ENCODE measurements at regions not wholly inside any gene's neighbourhood (a gene's known extent, or its start where the extent isn't known, plus 50 kb on each side); places are given as distances from the start of the nearest gene placed in this dataset.

DNA sequence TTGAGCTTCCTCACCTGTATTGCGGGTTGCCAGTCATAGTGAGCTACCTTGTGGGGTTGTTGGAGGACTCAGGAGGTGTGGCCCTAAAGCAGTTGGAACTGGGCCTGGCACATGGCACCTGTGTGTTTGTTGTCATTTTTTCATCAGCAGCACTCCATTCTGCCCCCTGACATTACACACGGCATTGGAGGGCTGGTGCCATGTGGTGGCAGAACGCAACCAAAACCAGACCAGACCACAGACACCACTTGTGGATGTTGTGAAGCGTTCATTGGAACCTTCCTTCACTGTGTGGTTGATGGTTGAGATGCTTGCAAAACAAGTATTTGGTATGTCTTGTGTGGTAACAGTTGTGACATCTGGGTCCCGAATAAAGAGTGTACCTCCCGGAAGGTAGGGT, 113.2 kb upstream of the ERCC6L2 start:
- intact Hi-C loops (cut with DNase I), result no loop called here
- DNase-seq, result no peak

DNA sequence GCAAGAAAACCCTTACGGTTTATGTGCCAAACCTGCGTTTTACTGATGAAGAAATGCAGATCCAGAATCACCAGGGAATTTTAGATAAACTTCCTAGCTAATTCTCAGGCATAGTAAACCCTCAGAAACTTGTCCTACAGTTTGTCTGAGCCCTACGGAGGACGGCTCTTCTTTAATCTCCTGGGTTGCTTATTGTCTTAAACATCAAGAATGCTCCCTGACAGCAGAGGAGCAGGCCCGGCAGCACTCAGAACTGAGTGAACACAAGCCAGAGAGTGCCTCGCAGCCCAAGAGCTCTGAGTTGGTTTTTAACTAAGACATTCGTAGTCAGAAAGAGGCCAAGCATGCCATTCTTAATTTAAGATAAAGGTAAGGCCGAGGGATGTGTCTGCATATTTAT, 114.7 kb upstream of the ERCC6L2 start:
- intact Hi-C loops (cut with DNase I), result no loop called here
- no peak for DNase-seq

DNA sequence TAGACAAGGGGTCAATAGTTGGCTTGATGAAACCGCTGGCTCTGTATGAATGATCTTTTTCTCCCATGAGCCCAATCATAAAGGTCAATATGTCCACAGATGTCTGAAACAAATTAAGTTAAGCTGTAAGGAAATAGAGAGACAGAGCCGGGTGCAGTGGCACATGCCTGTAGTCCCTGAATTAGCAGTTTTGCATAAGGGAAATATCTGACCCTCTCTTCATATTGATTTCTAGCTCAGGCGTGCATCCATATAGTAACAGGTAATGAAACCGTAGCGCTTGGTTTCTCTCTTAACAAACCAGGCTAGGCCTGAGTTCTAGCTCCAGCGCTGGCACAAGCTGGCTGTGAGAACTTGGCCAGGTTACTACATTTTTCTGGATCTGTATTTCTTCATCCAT, 118.1 kb upstream of the ERCC6L2 start:
- intact Hi-C loops (cut with DNase I), result no loop called here
- DNase-seq, result no peak

DNA sequence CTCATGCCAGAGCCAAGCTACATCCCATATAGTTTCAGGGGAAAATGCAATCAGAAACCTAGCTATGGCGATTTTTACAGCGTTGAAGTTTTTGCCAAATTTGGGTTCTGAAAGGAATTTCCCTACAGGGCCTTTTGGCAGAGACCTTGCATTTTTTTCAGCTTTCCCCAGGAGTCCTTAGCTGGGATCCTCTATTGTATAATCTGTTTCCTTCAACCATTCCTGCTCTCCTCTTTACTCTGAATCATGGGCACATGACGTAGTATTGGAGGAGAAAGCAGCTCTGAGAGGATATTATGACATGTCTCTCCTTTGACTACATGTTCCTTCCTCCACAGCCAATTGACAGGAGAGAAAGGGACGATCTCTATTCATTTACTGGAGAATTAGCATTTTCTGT, 118.5 kb upstream of the ERCC6L2 start:
- intact Hi-C loops (cut with DNase I), result no loop called here
- DNase-seq, result no peak

DNA sequence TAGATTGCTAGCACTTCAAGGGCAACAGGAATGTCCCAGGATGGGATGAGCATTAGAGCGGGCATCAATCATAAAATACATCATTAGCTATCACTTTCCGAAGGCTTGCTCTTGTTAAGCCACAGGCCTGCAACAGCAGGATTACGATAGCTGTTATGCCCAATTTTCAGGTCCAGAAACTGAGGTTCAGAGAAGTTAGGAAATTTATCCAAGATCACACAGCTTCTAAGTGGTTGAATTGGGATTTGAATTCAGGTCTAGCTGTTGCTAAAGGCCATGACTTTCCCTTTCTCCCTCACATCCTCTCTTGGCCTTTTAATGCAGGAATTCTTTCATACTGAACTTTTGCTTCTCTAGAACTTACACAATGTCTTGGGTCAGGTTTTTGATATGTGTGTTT, 119.4 kb upstream of the ERCC6L2 start:
- DNase-seq, result no peak
- intact Hi-C loops (cut with DNase I), result no loop called here

DNA sequence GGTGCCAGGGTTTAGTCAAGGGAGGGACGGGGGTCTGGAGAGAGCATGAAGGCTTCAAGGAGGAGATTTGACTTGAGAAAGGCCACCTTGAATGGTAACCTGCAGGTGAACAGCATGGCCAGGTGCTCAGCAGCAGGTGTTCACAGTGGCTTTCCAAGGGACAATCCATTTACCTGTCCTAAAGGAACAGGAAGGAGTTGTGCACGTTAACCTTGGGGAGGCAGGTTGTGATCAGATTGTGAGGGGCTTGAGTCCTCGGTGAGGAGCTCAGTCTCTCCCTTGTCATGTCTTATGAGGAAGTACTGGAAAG, 120.1 kb upstream of the ERCC6L2 start:
- intact Hi-C loops (cut with DNase I), result no loop called here
- no peak for DNase-seq

DNA sequence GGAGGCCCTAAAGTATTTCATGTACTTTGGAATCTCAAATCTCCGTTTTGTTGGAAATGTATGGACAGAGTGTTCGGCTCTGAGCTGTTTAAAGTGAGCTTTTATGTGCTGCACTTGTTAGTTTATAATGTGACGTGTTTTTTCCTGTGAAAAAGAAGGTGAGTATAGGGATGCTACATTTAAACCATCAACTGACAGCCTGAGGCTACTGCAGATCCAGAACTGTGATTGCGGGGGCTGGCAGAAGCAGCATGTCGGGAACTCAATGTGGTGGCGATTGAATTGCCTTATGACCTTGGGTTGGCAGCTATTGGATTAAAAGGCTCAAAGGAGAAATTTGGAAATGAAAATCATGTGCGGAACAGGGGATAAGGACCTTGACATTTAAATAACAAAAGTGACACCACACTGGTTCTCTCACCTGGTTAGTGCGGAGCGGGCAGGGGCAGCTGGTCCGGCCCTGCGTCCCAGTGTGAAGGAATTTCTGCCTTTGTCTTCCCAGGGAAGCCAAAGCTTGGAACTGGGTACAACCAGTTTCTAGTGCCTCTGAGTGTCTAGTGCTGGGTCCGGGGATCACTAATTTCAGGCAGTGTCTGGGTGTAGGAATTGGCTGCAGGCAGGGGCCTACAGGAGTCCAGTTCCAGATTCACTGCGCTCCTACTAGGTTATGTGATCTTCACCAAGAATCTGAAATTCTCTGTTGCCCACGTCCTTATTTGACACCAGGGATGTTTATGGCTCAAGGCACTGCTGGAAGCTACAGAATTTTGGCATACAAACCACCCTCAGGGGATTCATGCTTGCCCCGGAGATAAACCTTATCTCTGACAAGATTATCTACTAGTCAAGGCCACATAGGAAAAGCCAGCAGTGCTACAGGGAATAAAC, 120.7 kb upstream of the ERCC6L2 start:
- intact Hi-C loops (cut with DNase I), result no loop called here
- DNase-seq, result no peak

DNA sequence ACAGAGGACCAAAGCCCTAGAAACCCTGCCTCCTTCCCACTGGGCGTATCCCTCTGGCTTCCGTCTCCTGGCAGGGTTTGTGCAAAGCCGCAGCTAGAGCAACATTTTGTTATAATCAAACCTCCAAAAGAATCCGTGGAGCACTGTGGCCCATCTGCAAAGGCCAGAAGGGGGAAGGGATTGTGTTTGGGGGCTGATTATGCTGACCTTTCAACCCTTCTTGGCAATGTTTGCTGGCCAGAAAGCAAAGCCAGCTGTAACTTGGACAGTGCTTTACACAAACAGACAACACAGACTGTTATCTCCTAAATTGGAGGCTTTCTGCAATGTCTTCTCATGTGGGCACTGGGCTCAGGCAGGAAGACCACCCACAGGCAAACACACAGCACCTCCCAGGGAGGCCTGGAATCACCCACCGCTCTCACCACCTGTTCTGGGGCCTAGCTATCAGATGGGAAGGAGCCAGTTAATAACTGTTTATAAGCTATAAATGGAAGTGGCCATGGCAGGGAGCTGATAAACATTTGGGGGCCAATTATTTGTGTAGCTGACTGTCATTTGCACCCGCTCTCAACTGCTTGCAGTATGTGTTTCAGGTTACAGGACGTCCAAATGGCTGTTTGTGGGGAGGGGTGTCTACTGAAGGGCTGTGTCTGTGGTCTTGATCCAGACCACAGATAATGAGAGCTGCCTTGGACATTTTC, 121.6 kb upstream of the ERCC6L2 start:
- no peak for DNase-seq
- intact Hi-C loops (cut with DNase I), result no loop called here

DNA sequence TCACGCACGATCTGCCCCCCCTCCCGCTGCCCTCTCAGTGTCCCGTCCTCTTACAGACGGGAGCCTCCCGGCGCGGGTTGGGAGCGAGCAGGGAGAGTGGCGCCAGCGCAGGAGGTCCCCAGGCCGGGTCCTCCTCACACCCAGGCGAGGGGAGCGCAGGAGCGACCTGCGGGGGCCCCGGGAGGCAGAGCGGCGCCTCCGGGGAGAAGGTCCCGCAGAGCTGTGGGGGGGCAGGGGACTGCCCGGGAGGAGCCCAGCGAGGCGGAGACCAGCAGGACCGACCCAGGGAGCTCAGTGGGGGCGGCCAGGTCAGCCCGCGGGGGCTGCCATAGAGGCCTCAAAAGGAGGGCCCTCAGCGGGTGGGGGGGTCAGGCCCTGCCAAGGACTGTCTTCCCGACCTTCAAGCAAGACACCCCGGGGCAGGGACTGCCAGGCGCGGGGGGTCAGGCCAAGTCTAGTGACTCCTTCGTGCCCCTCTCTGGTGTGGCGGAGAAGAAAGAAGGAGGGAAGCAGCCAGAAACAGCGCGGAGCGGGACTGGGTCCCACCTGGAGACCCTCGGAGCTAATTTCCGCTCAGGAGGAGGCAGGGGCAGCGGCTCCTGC, 123.3 kb upstream of the ERCC6L2 start:
- DNase-seq, result peak in 1 of 10 donors; percentile 72
- intact Hi-C loops (cut with DNase I), result no loop called here

DNA sequence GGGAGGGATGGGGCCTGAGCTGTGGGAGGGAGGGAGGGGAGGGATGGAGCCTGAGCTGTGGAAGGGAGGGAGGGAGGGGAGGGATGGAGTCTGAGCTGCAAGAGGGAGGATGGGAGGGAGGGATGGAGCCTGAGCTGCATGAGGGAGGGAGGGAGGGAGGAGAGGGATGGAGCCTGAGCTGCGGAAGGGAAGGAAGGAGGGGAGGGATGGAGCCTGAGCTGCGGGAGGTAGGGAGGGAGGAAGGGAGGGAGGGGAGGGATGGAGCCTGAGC, 124.0 kb upstream of the ERCC6L2 start:
- intact Hi-C loops (cut with DNase I), result no loop called here
- no peak for DNase-seq

DNA sequence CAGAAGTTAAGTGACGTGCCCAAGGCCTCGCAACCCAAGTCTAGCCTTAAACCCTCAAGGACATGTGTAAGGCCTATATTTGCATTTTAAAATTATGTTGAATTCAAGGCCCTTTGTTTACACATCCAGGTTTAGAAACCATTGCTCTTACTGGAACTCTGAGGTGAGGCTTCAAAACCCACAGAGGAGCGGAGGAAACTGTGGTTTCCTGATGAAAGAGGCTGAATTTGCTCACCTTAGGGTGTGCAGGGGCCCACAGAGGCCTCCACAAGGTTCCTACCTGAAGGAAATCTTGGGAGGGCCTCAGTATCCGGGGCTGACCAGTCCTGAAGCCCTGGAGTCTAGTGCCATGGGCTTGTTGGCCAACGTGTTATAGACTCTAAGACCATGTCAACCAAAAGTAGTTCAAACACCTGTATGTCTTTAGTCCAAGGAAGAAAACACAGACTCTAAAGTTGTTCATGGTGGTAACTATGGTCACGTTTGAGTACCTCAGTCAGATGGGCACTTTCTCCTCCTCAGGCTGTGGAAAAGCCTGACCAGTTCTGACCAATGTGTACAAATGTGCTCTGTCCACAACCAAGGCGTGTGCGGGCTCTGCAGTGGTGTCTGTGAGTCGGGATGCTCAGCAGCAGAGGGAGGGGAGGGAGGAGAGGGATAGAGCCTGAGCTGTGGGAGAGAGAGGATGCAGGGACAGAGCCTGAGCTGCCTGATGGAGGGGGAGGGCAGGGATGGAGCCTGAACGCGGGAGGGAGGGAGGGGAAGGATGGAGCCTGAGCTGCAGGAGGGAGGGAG, 124.6 kb upstream of the ERCC6L2 start:
- intact Hi-C loops (cut with DNase I), result no loop called here
- DNase-seq, result peak in 1 of 10 donors; percentile 44

DNA sequence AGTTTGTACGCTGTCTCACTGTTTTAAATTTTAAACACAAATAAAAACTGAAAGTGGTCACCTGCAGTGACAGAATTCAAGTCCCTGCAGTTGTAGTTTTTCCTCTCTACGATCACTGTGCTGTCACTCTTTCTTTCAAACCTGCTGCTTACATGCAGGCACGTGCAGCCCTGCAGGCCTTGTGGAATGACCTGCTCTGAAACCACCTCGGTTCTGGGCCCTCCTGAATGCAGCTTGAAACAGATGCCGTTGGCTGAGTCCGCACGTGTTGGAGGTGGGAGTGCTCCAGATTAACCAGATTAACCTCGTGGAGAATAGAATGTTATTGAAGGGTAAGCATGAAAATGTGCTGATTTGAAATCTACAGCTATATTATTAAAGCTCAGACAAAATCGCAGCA, 126.0 kb upstream of the ERCC6L2 start:
- no peak for DNase-seq
- intact Hi-C loops (cut with DNase I), result no loop called here

DNA sequence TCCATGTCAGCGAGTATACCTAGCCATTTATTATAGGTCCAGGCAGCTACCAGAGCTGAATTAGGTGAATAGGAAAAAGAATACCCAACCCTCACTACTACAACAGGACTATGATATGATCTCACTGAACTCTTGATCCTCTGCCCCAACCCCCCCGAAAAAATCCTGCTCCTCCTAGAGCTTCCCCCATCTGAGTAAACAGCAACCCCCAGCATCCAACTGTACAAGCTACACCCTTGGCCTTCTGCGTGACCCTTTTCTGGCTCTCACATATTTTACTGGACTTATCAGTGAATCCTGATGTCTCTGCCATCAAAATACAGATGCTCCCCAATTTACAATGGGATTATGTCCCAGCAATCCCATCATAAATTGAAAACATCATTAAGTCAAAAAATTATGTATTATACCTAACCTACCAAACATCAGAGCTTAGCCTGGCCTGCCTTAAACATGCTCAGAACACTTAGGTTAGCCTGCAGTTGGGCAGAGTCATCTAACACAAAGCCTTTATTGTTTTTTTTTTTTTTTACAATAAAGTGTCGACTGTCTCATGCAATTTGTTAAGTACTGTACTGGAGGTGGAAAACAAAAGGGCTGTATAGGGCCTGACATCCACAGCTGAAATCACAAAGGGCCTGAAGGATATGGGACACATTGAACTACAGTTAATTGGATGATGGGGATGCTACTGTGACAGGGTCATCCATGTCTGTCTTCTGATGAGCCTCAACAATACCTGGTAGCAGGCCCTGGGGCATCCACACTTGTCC, 128.9 kb upstream of the ERCC6L2 start:
- DNase-seq, result no peak
- intact Hi-C loops (cut with DNase I), result no loop called here

DNA sequence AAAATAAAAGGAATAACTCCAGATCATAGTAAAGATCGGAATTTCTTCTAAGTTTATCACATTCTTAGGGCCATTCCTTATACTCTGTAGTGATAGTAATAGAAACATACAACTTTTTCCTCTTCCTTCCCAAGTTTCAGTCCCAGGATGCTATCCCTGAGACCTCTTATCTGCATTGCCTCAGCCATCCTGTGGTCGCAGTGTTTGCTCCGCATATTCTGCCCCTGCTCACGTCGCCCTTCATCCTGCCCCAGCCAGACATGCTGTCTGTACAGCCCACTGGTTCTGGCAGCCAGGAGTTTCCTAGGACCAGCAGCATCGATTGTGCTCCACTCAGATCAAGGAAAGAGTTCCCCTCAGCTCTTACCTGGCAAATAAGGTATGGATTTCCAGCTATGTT, 132.7 kb upstream of the ERCC6L2 start:
- intact Hi-C loops (cut with DNase I), result no loop called here
- DNase-seq, result no peak

DNA sequence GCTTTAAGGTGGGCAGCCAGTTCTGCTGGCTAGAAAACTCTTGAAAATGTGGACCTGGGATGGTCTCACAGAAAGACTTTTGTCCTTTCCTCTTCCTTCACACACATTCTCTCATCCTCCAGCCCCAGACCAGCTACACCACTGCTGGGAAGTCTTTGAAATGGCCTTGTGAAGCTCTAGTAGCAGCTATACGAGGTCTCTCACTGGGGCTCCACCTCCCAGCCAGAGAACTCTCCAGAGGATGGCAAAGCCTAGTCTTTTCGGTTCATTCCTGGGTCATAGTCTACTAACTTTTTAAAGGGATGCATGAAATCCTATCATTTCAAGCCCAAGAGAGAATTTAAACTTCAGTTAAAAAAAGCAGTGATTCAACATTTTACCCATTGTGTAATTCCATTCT, 133.9 kb upstream of the ERCC6L2 start:
- no peak for DNase-seq
- intact Hi-C loops (cut with DNase I), result no loop called here

DNA sequence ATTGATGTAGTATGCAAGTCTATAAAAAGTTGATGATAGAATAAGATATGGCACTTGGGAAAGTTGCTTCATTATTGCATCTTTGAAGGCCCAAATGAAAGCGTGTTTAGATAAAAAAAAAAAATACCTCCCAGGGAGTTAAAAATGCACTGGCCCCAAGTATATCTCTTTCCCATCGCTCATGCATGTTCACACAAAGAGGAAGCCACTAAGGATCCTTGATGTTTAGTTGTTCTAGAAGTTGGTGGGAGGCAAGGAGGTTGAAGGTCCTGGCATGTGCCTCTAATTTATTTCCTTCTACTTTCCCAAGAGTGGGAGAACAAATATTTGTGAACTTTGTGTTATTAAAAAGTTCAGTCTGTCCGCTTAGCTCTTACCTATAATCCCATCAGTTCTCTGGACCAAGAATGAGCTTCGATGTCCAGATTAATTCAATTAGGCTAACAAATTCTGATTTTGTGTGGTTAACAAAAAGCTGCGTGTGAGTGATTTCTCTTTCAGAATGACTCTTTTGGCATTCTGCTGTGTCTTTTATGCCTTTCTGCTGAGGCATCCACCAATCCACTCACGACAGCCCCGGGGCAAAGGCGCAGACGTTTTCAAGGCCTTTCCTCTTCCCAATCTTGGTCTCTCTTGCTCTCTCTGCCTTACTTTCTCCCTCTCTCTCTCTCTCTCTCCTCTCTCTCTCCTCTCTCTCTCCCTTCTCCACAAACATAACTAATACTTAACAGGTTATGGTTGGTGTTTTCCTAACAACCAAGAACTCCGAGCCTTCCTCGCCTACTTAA, 135.1 kb upstream of the ERCC6L2 start:
- intact Hi-C loops (cut with DNase I), result no loop called here
- no peak for DNase-seq

DNA sequence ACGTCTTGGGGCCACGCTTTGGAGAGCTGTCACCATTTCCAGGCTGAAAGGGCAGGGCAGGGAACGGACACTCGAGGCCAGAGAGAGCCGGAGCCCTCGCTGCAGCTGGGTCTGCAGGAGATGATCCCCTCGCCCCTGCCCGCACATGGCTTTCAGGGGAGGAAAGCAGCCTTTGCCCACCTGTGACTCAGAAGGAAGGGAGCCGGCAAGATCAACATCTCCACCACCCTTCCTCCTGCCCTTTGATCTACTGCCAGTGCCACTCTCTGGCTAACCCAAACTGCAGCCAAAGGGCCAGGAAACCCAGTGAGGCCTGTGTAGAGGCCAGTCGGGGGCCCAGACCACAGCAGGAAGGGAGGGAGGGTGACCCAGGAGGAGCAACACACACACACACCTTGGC, 137.1 kb upstream of the ERCC6L2 start:
- DNase-seq, result no peak
- intact Hi-C loops (cut with DNase I), result no loop called here

DNA sequence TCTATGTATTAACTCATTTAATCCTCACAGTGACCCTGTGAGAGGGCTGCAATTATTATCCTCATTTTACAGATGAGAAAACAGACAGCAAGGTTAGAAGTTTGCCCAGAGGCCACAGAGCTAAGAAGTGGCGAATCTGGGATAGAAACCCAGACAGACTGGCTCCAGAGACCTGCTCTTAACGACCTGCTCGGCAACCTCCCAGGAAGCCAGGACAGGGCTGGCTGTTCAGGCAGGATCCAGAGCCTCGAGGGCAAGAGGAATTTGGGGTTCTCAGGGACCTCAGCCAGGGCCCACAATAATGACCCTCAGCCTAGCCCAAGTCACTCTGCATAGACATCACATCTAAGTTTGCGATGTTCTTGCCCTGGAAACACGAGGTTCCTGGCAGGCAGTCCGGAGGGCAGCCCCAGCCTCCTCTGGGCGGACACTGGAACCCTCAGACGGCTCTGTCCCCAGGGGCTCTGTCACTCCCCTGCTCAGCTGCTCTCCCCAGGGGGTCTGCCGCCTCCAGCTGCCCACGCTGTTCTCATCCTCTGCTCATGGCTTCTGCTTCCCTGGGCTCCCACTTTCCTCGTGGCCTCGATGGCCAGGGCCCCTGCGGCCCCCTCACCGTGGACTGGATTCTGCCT, 138.5 kb upstream of the ERCC6L2 start:
- intact Hi-C loops (cut with DNase I), result no loop called here

DNA sequence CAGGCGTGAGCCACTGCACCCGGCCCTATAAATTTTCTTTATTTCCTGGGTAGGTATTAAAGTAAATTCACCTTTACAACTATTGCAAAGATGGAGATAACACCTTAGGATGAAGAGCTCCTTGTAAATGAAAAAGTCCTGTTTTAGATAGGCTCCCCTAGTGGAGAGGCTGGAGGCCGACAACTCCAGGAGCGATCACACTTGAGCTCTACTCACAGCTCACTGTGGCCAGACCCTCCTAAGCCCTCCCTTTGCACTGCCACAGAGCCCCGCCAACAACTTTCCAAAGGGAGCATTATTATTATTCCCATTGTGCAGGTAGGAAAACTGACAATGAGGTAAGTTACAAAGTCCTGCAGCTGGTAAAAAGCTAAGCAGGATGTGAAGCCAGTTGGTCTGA, 139.1 kb upstream of the ERCC6L2 start:
- no peak for DNase-seq
- intact Hi-C loops (cut with DNase I), result no loop called here

More for the DNA sequence above, 138.5 kb upstream of the ERCC6L2 start:
- DNase-seq, result no peak
